Stimulated activated CD4-positive, alpha-beta T cell treated with anti-CD3 and anti-CD28 coated beads, TNF-alpha, amount 100 ng/mL, for 1 hour (primary cell): ENCODE measurements at regions not wholly inside any gene's neighbourhood (a gene's known extent, or its start where the extent isn't known, plus 50 kb on each side); places are given as distances from the start of the nearest gene placed in this dataset.
"Not testable (repeated sequence)": the region's sequence is repeated elsewhere in the genome, so short reads cannot be mapped to it uniquely, and the experiment has no call there.

Experiments
- DNase-seq, 3 donors: peaks; one replicate each; pipeline ENCODE4 v3.0.0-alpha.2; 2020; ENCODE audit warnings: low read depth in 3 of 3, low spot score in 1 of 3

- no peak for DNase-seq
Measured at GRCh38 chr3:110958313-110959147, 113.1 kb upstream of the NECTIN3 start.

GRCh38 chr3:110965976-110966375 lies 105.6 kb upstream of the NECTIN3 start:
- DNase-seq: no peak

- no peak for DNase-seq
Measured at GRCh38 chr3:110966966-110967663, 104.5 kb upstream of the NECTIN3 start.

GRCh38 chr3:110968076-110968475 lies 103.5 kb upstream of the NECTIN3 start:
- no peak for DNase-seq

GRCh38 chr3:110969229-110970211 lies 102.1 kb upstream of the NECTIN3 start:
- DNase-seq: no peak

GRCh38 chr3:110971010-110971601 lies 100.5 kb upstream of the NECTIN3 start:
- no peak for DNase-seq

GRCh38 chr3:110973263-110973895 lies 98.2 kb upstream of the NECTIN3 start:
- no peak for DNase-seq

- no peak for DNase-seq
Measured at GRCh38 chr3:110974902-110975301, 96.7 kb upstream of the NECTIN3 start.

GRCh38 chr3:110984456-110985250 lies 87.0 kb upstream of the NECTIN3 start:
- no peak for DNase-seq

- no peak for DNase-seq
Measured at GRCh38 chr3:110989446-110989845, 82.2 kb upstream of the NECTIN3 start.

GRCh38 chr3:110995461-110996231 lies 76.0 kb upstream of the NECTIN3 start:
- no peak for DNase-seq

GRCh38 chr3:110998766-110999165 lies 72.8 kb upstream of the NECTIN3 start:
- not testable (repeated sequence) for DNase-seq

- not testable (repeated sequence) for DNase-seq
Measured at GRCh38 chr3:111006485-111006884, 65.1 kb upstream of the NECTIN3 start.

GRCh38 chr3:111012388-111013248 lies 59.0 kb upstream of the NECTIN3 start:
- no peak for DNase-seq
